GM10266 (cell line): ENCODE measurements at regions not wholly inside any gene's neighbourhood (a gene's known extent, or its start where the extent isn't known, plus 50 kb on each side); places are given as distances from the start of the nearest gene placed in this dataset.

Experiments used
- DNase-seq: peaks from one replicate; pipeline ENCODE4 v3.0.0; 2012; ENCODE audit errors: extremely low spot score
- CTCF ChIP-seq: IDR thresholded peaks from 2 replicates; pipeline ENCODE4 v1.5.1; 2012; ENCODE audit warnings: mild to moderate bottlenecking, low read depth; ENCODE audit not compliant: control insufficient read depth, insufficient read depth; ENCODE audit errors: missing control alignments

DNA sequence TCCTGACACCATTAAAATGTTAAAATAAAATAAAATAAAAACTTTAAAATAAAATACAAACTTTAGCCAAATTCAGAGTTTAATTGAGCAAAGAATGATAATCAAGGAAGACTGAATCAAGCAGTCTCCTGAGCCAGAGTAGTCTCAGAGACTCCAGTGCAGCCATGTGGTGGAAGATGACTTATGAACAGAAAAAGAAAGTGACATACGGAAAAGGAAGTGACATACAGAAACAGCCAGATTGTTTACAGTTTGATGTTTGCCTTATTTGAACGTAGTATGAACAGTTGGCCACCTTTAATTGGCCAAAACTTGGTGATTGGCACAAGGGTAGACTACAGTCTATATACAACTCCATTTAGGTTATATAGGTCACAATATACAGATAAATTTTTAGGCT is 787.2 kb downstream of the ADCYAP1 start:
- TF ChIP-seq CTCF: no peak
- DNase-seq: no peak

- DNase-seq: no peak
- TF ChIP-seq CTCF: no peak
Observed at GRCh38 chr18:1708006-1708405, 803.3 kb downstream of the ADCYAP1 start.

GRCh38 chr18:1710114-1710513 is 805.4 kb downstream of the ADCYAP1 start:
- no peak for DNase-seq
- no peak for TF ChIP-seq CTCF

DNA sequence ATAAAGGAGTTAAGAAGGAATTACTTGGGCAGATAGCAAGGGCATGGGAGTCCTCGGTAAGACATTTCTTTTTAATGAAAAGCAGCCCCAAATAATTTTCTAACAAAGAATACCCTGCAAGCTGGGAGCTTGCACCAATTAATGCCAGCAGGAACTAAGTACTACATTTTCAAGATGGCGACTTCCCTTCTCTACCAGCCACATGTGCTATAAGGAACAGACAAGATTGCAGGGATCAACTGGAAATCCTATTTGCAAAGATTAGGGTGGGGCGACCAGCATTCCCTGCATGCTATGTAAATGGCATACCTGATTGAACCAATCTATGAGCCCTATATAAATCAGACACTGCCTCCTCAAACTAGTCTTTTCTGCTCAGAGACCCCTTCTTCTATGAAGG is 827.5 kb downstream of the ADCYAP1 start:
- DNase-seq: no peak
- TF ChIP-seq CTCF: no peak

- no peak for DNase-seq
- TF ChIP-seq CTCF: no peak
Observed at GRCh38 chr18:1746131-1746530, 825.2 kb downstream of the METTL4 start.

DNA sequence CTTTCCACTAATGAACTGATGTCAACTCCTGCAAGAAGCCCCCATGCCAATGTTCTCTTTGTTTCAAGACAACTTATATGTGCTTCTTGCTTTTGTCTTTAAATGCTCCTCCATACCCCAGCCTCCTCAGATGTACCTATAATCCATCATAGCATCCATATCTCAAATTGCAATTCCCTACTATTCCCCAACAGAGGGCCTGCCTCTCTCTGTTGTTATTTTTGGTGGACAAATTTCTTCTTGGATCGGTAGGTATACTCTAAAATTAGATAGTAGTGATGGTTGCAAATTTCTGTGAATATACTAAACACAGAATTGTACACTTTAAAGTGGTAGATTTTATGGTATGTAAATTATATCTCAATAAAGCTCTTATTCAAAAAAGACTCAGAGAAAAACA is 820.1 kb downstream of the METTL4 start:
- TF ChIP-seq CTCF: no peak

DNA sequence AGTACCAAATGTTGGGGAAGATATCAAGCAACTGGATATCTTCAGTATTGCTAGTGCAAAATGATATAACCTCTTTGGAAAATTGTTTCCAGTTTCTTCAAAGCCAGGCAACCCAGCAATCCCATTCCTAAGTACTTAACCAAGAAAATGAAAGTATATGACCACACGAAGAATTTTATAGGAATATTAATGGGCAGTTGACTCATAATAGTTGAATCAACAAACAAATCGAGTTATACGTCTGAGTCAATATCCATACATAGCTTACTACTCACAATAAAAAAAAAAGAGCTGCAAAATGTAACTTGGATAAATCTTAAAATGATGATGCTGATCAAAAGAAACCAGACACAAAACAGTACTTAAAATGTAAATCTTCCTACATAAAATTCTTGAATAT is 810.4 kb downstream of the METTL4 start:
- TF ChIP-seq CTCF: no peak
- no peak for DNase-seq

More for the DNA sequence above, 820.1 kb downstream of the METTL4 start:
- DNase-seq: no peak
